Panc1 (cell line): ENCODE measurements at regions not wholly inside any gene's neighbourhood (a gene's known extent, or its start where the extent isn't known, plus 50 kb on each side); places are given as distances from the start of the nearest gene placed in this dataset.

ENCODE experiments used
- ATAC-seq: fragments of 200-7000 bp; cut with Tn5 transposase; 2 replicates; pipeline ENCODE4 v1.9.1; 2020; ENCODE audit warnings: mild to moderate bottlenecking, moderate library complexity
- BruUV-seq: library from RNA; stranded (reverse); fragments of 400-500 nt; replicated peaks from 2 replicates; lab custom pipeline; 2021; lab: Mats Ljungman, UMichigan
- CTCF ChIA-PET: fragments of 300-600 bp; sonication (Branson Sonifier 250); formaldehyde crosslinking; loops from one replicate; lab custom pipeline; 2022; ENCODE audit warnings: antibody characterized with exemption; lab: Charles Lee
- POLR2A ChIA-PET: fragments of 300-600 bp; sonication (Branson Sonifier 250); formaldehyde crosslinking; loops from one replicate; lab custom pipeline; 2022; ENCODE audit warnings: antibody characterized with exemption; lab: Charles Lee
- DNase-seq: peaks from one replicate; pipeline ENCODE4 v3.0.0-alpha.2; 2010; ENCODE audit warnings: low read depth, low spot score
- H3K27ac ChIP-seq: 2 replicates; pipeline ENCODE4 v1.5.1; 2011; ENCODE audit warnings: mild to moderate bottlenecking, low read length, inconsistent platforms
- H3K27me3 ChIP-seq: fragments of 200-500 bp; sonication (Bioruptor generic); 2 replicates; pipeline ENCODE4 v1.6.0; 2014; ENCODE audit warnings: low read length, inconsistent platforms; ENCODE audit not compliant: control insufficient read depth, insufficient read depth
- H3K36me3 ChIP-seq: fragments of 200-500 bp; sonication (Bioruptor generic); 2 replicates; pipeline ENCODE4 v1.5.1; 2014; ENCODE audit warnings: inconsistent platforms, mild to moderate bottlenecking, low read length, moderate library complexity; ENCODE audit not compliant: control insufficient read depth, insufficient read depth
- H3K4me1 ChIP-seq: 2 replicates; pipeline ENCODE4 v1.5.1; 2011; ENCODE audit warnings: inconsistent platforms, mild to moderate bottlenecking, low read length, moderate library complexity; ENCODE audit not compliant: control insufficient read depth, insufficient read depth
- H3K4me3 ChIP-seq, 2 experiments: 2 replicates each; pipeline ENCODE4 v1.5.1; 2011 to 2012; ENCODE audit warnings: low read depth in 2 of 2, low read length in 2 of 2, mild to moderate bottlenecking in 2 of 2, inconsistent platforms in 1 of 2, moderate library complexity in 1 of 2
- H3K9me3 ChIP-seq: fragments of 200-500 bp; sonication (Bioruptor generic); 2 replicates; pipeline ENCODE4 v1.5.1; 2014; ENCODE audit warnings: low read depth, mild to moderate bottlenecking, inconsistent platforms, low read length, moderate library complexity; ENCODE audit not compliant: control insufficient read depth, insufficient read depth
- CTCF ChIP-seq: fragments of 450-650 bp; IDR thresholded peaks from 2 replicates; pipeline ENCODE4 v1.5.1; 2017; ENCODE audit warnings: mild to moderate bottlenecking
- POLR2AphosphoS5 ChIP-seq: IDR thresholded peaks from 2 replicates; pipeline ENCODE4 v1.6.1; 2012; ENCODE audit warnings: mild to moderate bottlenecking, low read depth, low read length, moderate library complexity
- REST ChIP-seq, 2 experiments: IDR thresholded peaks; 2 replicates each; pipeline ENCODE4 v1.6.1; 2011 to 2012; ENCODE audit warnings: low read depth in 2 of 2, control low read depth in 1 of 2, low read length in 1 of 2, mild to moderate bottlenecking in 1 of 2, moderate library complexity in 1 of 2; ENCODE audit not compliant: insufficient read depth in 1 of 2
- SIN3A ChIP-seq: IDR thresholded peaks from 2 replicates; pipeline ENCODE4 v1.6.1; 2012; ENCODE audit warnings: low read depth, mild to moderate bottlenecking, low read length, moderate library complexity, borderline replicate concordance; ENCODE audit not compliant: insufficient read depth
- TCF7L2 ChIP-seq: IDR thresholded peaks from 2 replicates; pipeline ENCODE4 v1.6.1; 2011; ENCODE audit warnings: mild to moderate bottlenecking, low read depth, low read length, inconsistent platforms
- in situ Hi-C: cut with HindIII; loops from 2 replicates; pipeline ENCODE4 v1.10.0; 2016; ENCODE audit warnings: low sequenced_read_pairs, low pct_unique_long_range_greater_than_20kb
- intact Hi-C: fragments of 100-400 bp; cut with micrococcal nuclease; formaldehyde crosslinking; loops from one replicate; pipeline ENCODE4 v1.10.0; 2022; ENCODE audit not compliant: unreplicated experiment

GRCh38 chr2:34244195-34244594, 645.1 kb upstream of the FAM98A start:
- no peak overlapping the region for H3K4me3 ChIP-seq
- no peak for DNase-seq
- ATAC-seq, result no peak
- no peak for TF ChIP-seq SIN3A
- TF ChIP-seq REST (IDR thresholded peaks at IDR 0.05; ENCODE audit: insufficient read depth in 1 of 2, low read depth in 2 of 2, low read length in 1 of 2), result no peak
- no peak for TF ChIP-seq POLR2AphosphoS5
- no peak for TF ChIP-seq TCF7L2
- no peak for TF ChIP-seq CTCF
- H3K27me3 ChIP-seq, result no peaks in the 10 kb centered on the region
- POLR2A ChIA-PET, result no interaction called here
- in situ Hi-C loops, result no loop called here
- intact Hi-C loops, result no loop called here
- no TSS peak for BruUV-seq
- H3K9me3 ChIP-seq, result no peaks in the 10 kb centered on the region
- CTCF ChIA-PET, result no interaction called here
- H3K36me3 ChIP-seq, result no peaks in the 10 kb centered on the region
- no peaks in the 10 kb centered on the region for H3K4me1 ChIP-seq
- H3K27ac ChIP-seq, result no peak overlapping the region

GRCh38 chr2:34242763-34243123, 643.6 kb upstream of the FAM98A start:
- no peaks in the 10 kb centered on the region for H3K36me3 ChIP-seq
- no peaks in the 10 kb centered on the region for H3K9me3 ChIP-seq
- no peak overlapping the region for H3K4me3 ChIP-seq
- POLR2A ChIA-PET, result no interaction called here
- H3K4me1 ChIP-seq, result no peaks in the 10 kb centered on the region
- no peak for TF ChIP-seq POLR2AphosphoS5
- TF ChIP-seq REST (IDR thresholded peaks at IDR 0.05; ENCODE audit: insufficient read depth in 1 of 2, low read depth in 2 of 2, low read length in 1 of 2), result no peak
- TF ChIP-seq SIN3A, result no peak
- no peak for TF ChIP-seq CTCF
- no peak for TF ChIP-seq TCF7L2
- CTCF ChIA-PET, result no interaction called here
- H3K27ac ChIP-seq, result no peak overlapping the region
- ATAC-seq (no peak), DNase-seq (no peak)
- in situ Hi-C loops (no loop called here), intact Hi-C loops (no loop called here)
- no TSS peak for BruUV-seq
- no peaks in the 10 kb centered on the region for H3K27me3 ChIP-seq
